Fibroblast of lung (primary cell): ENCODE measurements at regions not wholly inside any gene's neighbourhood (a gene's known extent, or its start where the extent isn't known, plus 50 kb on each side); places are given as distances from the start of the nearest gene placed in this dataset.

Source experiments
- CTCF ChIP-seq, 2 donors: IDR thresholded peaks in 1 of 2; conservative IDR thresholded peaks in 1 of 2; 1 replicate in 1 of 2; 2 replicates in 1 of 2; pipeline ENCODE4 v1.5.1; 2011 to 2012; ENCODE audit warnings: low read length in 2 of 2, control low read depth in 1 of 2, inconsistent platforms in 1 of 2, low read depth in 1 of 2, mild to moderate bottlenecking in 1 of 2
- EZH2 ChIP-seq: IDR thresholded peaks from 2 replicates; pipeline ENCODE4 v1.5.1; 2012; ENCODE audit warnings: low read length, control low read depth, mild to moderate bottlenecking; ENCODE audit errors: missing control alignments

DNA sequence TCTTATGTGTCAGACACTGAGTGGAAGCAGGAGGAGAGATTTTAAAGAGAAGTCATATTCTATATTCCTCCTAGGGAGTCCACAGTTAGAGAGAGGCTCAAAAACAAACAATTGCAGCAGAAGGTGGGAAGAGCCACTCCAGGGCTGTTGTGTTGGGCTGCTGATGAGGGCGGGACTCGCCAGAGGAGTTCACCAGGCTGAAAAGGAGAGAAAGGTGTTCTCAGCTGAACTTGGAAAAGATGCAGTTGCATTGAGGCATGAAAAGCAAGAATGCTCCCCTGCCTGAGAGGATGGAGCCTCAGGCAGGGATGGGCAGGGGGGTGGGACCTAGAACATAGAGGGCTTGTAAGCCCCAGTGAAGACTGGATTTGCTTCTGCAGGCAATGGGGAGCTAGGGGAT, 324.2 kb downstream of the CXCL12 start:
- TF ChIP-seq CTCF (conservative IDR thresholded peaks at IDR 0.05 in 1 of 2, IDR thresholded peaks at IDR 0.05 in 1 of 2; ENCODE audit: low read depth in 1 of 2, low read length in 2 of 2) (no peak), EZH2 (no peak)
